ENCODE measurements at regions not wholly inside any gene's neighbourhood (a gene's known extent, or its start where the extent isn't known, plus 50 kb on each side); places are given as distances from the start of the nearest gene placed in this dataset.

DNA sequence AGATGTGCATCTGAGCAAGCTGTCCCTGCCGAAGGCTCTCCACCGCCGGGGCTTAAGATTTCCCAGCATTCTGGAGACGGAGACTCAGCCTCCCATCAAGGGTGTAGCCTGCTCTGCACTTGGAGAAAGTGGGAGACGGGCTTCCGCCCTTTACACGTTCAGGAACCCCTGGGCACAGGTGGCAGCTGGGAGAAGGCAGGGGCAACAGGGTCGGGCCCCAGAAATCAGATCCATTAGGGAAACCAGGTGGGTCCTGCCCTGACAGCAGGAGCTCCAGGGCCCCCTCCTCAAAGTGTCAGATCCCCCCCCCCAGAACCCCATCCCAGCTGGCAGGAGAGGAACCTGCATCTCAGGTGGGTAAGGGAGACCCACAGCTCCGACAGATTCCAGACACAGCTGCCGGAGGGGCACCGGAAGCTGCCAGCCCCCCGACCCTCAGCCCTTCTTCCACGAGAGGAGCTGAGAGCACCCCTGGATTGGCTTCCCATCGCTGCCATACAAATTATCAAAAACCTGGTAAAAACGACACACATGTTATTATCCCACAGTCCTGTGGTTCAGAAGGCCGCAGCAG is 236.6 kb downstream of the NPHP4 start:
- no peaks in the 10 kb centered on the region for H3K4me1 ChIP-seq (ENCODE audit: low read depth)
- no peaks in the 10 kb centered on the region for H3K36me3 ChIP-seq (ENCODE audit: low read depth)
- no peaks in the 10 kb centered on the region for H3K9me3 ChIP-seq
- intact Hi-C loops (cut with DNase I, micrococcal nuclease): no loop called here
- ATAC-seq: no peak
- no peak overlapping the region for H3K4me3 ChIP-seq
- DNase-seq: no peak
- TF ChIP-seq, protein P1, sequence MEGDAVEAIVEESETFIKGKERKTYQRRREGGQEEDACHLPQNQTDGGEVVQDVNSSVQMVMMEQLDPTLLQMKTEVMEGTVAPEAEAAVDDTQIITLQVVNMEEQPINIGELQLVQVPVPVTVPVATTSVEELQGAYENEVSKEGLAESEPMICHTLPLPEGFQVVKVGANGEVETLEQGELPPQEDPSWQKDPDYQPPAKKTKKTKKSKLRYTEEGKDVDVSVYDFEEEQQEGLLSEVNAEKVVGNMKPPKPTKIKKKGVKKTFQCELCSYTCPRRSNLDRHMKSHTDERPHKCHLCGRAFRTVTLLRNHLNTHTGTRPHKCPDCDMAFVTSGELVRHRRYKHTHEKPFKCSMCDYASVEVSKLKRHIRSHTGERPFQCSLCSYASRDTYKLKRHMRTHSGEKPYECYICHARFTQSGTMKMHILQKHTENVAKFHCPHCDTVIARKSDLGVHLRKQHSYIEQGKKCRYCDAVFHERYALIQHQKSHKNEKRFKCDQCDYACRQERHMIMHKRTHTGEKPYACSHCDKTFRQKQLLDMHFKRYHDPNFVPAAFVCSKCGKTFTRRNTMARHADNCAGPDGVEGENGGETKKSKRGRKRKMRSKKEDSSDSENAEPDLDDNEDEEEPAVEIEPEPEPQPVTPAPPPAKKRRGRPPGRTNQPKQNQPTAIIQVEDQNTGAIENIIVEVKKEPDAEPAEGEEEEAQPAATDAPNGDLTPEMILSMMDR (IDR thresholded peaks at IDR 0.05): no peak

DNA sequence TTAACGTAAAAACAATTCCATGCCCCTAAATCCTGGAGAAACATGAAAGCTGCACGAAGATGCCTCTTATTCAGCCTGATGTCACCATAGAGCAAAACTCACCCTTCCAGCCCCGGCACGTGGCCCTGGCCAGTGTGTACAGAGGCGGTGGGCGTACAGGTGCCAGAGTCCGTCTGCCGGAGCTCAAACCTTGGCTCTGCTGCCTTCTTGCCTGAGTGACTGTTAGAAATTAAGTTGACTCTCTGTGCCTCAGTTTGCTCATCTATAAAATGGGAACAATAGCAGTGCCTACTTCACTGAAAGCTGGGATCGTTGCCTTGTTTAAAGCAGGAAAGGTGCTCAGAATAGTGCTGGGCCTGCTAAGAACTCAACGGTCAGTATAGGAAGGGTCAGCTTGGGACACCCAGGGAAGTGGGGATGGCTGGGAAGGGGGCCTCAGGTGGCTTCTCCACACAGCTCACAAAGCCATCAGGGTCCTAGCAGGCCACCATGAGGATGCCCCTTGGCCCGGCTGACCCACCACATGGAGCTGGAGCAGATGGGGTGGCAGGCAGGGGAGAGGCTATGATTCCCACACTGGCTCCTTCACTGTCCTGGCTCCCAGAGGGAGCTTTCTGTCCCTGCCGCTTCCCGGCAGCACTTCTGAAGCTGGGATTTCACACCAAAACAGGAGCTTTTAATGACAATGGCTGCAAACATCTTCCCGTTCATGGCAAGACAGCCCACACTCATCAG is 237.2 kb downstream of the NPHP4 start:
- TF ChIP-seq, protein P1 (IDR thresholded peaks at IDR 0.05): no peak
- Histone ChIP-seq H3K4me1 (ENCODE audit: low read depth) (no peaks in the 10 kb centered on the region), H3K36me3 (ENCODE audit: low read depth) (no peaks in the 10 kb centered on the region), H3K9me3 (no peaks in the 10 kb centered on the region), H3K4me3 (no peak overlapping the region)
- ATAC-seq (no peak), DNase-seq (no peak)
- intact Hi-C loops (cut with DNase I, micrococcal nuclease): no loop called here

DNA sequence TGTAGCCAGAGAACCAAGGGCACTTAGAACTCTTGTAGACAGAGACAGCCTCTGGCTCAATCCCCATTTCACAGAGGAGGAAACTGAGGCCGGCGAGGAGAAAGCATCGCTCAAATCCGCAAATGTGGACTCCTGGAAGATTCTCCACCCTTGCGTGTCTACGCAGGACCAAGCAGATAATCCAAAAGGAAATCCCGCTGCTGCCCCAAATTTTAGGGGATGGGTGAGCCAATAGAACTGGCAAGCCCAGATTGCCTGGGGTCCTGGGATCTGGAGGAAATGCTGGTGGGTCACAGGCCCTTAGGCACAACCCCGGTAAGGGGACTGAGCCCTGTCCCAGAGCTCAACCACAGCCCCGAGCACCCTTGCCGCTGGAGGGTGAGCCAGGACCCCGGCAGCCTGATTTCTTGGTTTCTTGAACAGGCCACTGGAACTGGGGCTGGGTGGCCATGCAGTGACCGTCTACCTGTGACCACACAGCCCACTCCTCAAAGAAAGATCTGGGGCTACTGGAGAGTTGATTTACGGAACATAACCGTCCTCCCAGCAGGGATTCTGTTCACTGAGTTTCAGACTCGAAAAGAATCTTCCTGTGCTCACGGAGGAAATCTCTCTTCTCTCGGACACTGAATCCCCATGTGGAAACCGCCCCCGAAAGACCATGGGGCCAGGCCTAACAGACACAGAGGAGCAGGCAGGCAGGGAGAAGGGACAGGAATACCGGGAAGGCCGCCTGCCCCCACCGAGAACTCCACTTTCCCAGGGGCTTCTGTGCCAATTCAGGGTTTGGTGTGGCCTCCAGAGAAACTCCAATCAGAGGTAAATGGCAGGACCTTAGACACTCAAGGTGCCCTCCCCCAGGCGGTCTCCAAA is 238.4 kb downstream of the NPHP4 start:
- TF ChIP-seq, protein P1 (IDR thresholded peaks at IDR 0.05): no peak
- DNase-seq (no peak), ATAC-seq (no peak)
- Histone ChIP-seq H3K4me3 (no peak overlapping the region), H3K36me3 (ENCODE audit: low read depth) (no peaks in the 10 kb centered on the region), H3K9me3 (no peaks in the 10 kb centered on the region), H3K4me1 (ENCODE audit: low read depth) (no peaks in the 10 kb centered on the region)
- intact Hi-C loops (cut with DNase I, micrococcal nuclease): no loop called here

DNA sequence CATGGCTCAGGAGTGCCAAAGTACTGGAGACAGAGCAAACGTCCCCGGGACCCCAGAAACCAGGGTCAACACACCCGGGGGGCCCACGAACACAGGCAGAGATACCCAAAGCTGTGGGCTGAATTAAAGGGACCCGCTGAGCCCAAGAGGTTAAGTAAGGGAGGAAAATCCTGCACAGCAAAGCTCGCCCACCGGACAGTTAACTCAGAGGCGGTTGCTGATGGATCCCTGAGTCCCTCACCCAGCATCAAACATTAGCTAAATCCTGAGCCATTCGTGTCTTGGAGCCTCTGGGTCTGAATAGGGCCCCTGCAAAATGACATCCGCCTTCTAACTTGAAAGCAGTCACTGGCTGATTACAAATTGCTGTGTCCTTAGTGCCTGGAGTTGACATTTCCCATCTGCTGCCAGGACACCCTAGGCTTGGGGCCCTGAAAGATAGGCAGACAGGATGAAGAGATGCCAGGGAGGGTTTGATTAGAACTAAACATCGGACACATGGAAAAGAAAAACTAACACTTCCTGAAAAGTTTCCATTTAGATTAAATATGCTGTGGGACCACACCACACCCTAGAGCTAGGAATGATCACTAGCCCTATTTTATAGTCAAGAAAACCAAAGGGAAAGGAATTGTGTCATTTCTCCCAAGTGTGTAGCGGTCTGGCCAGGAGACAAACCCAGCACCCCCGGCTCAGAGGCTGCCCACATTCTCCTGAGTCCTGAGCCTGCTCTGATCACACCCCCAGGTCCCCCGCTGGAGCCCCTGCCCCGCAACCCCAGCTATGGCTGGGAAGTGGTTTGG is 239.3 kb downstream of the NPHP4 start:
- intact Hi-C loops (cut with DNase I, micrococcal nuclease): no loop called here
- no peaks in the 10 kb centered on the region for H3K9me3 ChIP-seq
- DNase-seq (no peak), ATAC-seq (no peak)
- TF ChIP-seq, protein P1 (IDR thresholded peaks at IDR 0.05): no peak
- H3K4me3 ChIP-seq: no peak overlapping the region
- no peaks in the 10 kb centered on the region for H3K4me1 ChIP-seq (ENCODE audit: low read depth)
- no peaks in the 10 kb centered on the region for H3K36me3 ChIP-seq (ENCODE audit: low read depth)

Data from mucosa of descending colon (tissue), 3 donors.